CD14-positive monocyte (primary cell): ENCODE measurements at regions not wholly inside any gene's neighbourhood (a gene's known extent, or its start where the extent isn't known, plus 50 kb on each side); places are given as distances from the start of the nearest gene placed in this dataset.

Source experiments
- DNase-seq, 3 donors: peaks; one replicate each; pipeline ENCODE4 v3.0.0-alpha.2; 2011 to 2022
- H2AFZ ChIP-seq: 2 replicates; pipeline ENCODE4 v1.6.0; 2012; ENCODE audit warnings: mild to moderate bottlenecking, low read depth, low read length, inconsistent platforms; ENCODE audit not compliant: insufficient read depth, poor library complexity, severe bottlenecking
- H3K27ac ChIP-seq, 2 donors: 1 replicate in 1 of 2; 2 replicates in 1 of 2; pipeline ENCODE4 v1.5.1; 2012 to 2013; ENCODE audit warnings: low read length in 2 of 2, control low read depth in 1 of 2, inconsistent platforms in 1 of 2, low read depth in 1 of 2, mild to moderate bottlenecking in 1 of 2
- H3K27me3 ChIP-seq, 2 donors: one replicate each; pipeline versions ENCODE4 v1.6.0 to v1.6.1; 2011 to 2013; ENCODE audit warnings: low read length in 2 of 2; ENCODE audit not compliant: control insufficient read depth in 2 of 2, insufficient read depth in 2 of 2
- H3K36me3 ChIP-seq, 2 donors: replicated peaks in 1 of 2; 1 replicate in 1 of 2; 2 replicates in 1 of 2; pipeline versions ENCODE4 v1.5.1 to v1.6.1; 2012 to 2013; ENCODE audit warnings: low read length in 2 of 2, control low read depth in 1 of 2, inconsistent platforms in 1 of 2, mild to moderate bottlenecking in 1 of 2; ENCODE audit not compliant: insufficient read depth in 2 of 2, control insufficient read depth in 1 of 2
- H3K4me1 ChIP-seq, 2 donors: 1 replicate in 1 of 2; 2 replicates in 1 of 2; pipeline versions ENCODE4 v1.5.1 to v1.6.1; 2012 to 2013; ENCODE audit warnings: low read length in 2 of 2, control low read depth in 1 of 2, inconsistent platforms in 1 of 2, mild to moderate bottlenecking in 1 of 2, moderate library complexity in 1 of 2; ENCODE audit not compliant: insufficient read depth in 2 of 2, control insufficient read depth in 1 of 2
- H3K4me2 ChIP-seq: replicated peaks from 2 replicates; pipeline ENCODE3; 2012; ENCODE audit warnings: low read length, moderate library complexity, mild to moderate bottlenecking; ENCODE audit not compliant: poor library complexity, severe bottlenecking; ENCODE audit errors: extremely low read depth
- H3K4me3 ChIP-seq, 3 experiments: fragments of 200-600 bp in 1 of 3; sonication (generic) in 1 of 3; replicated peaks in 1 of 3; 1 replicate in 2 of 3; 2 replicates in 1 of 3; pipeline ENCODE4 v1.5.1; 2011 to 2013; ENCODE audit warnings: low read length in 3 of 3, mild to moderate bottlenecking in 3 of 3, control low read depth in 2 of 3, low read depth in 2 of 3, inconsistent platforms in 1 of 3, moderate library complexity in 1 of 3
- H3K79me2 ChIP-seq: 2 replicates; pipeline ENCODE4 v1.6.0; 2012; ENCODE audit warnings: mild to moderate bottlenecking, control low read depth, inconsistent platforms, low read length, moderate library complexity; ENCODE audit not compliant: insufficient read depth
- H3K9ac ChIP-seq: 2 replicates; pipeline ENCODE4 v1.6.0; 2017; ENCODE audit warnings: low read length, mild to moderate bottlenecking; ENCODE audit not compliant: insufficient read depth, poor library complexity, severe bottlenecking
- H3K9me3 ChIP-seq, 2 donors: replicated peaks in 1 of 2; 1 replicate in 1 of 2; 2 replicates in 1 of 2; pipeline versions ENCODE4 v1.5.1 to v1.6.1; 2012 to 2013; ENCODE audit warnings: low read length in 2 of 2, control low read depth in 1 of 2; ENCODE audit not compliant: control insufficient read depth in 1 of 2, insufficient read depth in 1 of 2
- H4K20me1 ChIP-seq: 2 replicates; pipeline ENCODE4 v1.6.0; 2012; ENCODE audit warnings: mild to moderate bottlenecking, low read length, control low read depth, moderate library complexity; ENCODE audit not compliant: insufficient read depth
- H3K27ac Mint-ChIP-seq, 7 donors: one replicate each; pipeline ENCODE4 v1.8.0; 2020; ENCODE audit warnings: mild to moderate bottlenecking in 7 of 7, mixed read lengths in 7 of 7, moderate library complexity in 6 of 7, inconsistent platforms in 2 of 7
- H3K27me3 Mint-ChIP-seq, 3 donors: one replicate each; pipeline ENCODE4 v1.8.0; 2021 to 2022; ENCODE audit warnings: low read depth in 3 of 3, mild to moderate bottlenecking in 3 of 3, mixed read lengths in 3 of 3, moderate library complexity in 3 of 3, inconsistent platforms in 1 of 3
- H3K36me3 Mint-ChIP-seq, 2 donors: one replicate each; pipeline ENCODE4 v1.8.0; 2020; ENCODE audit warnings: mixed read lengths in 2 of 2, inconsistent platforms in 1 of 2, mild to moderate bottlenecking in 1 of 2
- H3K4me1 Mint-ChIP-seq: one replicate; pipeline ENCODE4 v1.8.0; 2020; ENCODE audit warnings: mild to moderate bottlenecking, mixed read lengths
- H3K4me3 Mint-ChIP-seq, 2 donors: one replicate each; pipeline ENCODE4 v1.8.0; 2020; ENCODE audit warnings: mild to moderate bottlenecking in 2 of 2, mixed read lengths in 2 of 2, moderate library complexity in 1 of 2
- H3K9me3 Mint-ChIP-seq, 7 donors: one replicate each; pipeline ENCODE4 v1.8.0; 2020 to 2022; ENCODE audit warnings: mixed read lengths in 7 of 7, mild to moderate bottlenecking in 6 of 7, moderate library complexity in 6 of 7, inconsistent platforms in 2 of 7
- WGBS: methylation state at CpG from one replicate; pipeline ENCODE4 v1.1.5; 2013; ENCODE audit warnings: missing lambda C conversion rate; ENCODE audit not compliant: insufficient coverage; 5-methylcytosine and 5-hydroxymethylcytosine counted together
- intact Hi-C, 2 donors: fragments of 100-400 bp; cut with micrococcal nuclease; formaldehyde crosslinking; loops; one replicate each; pipeline versions ENCODE4 v1.15.0 to v1.15.1; 2023
- TF ChIP-seq, protein P1 (sequence below): fragments of 200-600 bp; IDR thresholded peaks from one replicate; pipeline ENCODE4 v1.8.0; 2022; ENCODE audit warnings: antibody characterized with exemption, mild to moderate bottlenecking

DNA sequence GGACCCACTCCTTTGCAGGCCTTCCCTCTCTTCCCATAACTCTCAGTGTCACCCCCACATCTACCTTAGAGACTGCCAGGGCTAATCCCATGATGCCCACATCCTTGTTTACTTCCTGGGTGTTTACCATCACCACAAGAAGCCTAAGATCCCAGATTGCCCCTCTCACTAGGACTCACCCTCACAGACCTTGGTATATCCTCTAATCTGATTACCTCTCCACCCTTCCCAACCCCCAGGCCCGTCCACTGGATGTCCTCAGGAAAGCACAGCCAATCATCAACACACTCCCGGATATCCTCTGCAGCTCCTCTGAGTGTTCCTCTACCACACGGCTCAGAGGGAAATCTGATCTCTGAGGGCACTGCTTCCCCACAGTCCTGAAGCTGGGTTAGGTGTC lies 91.0 kb downstream of the FOXD1 start:
- Histone ChIP-seq H3K36me3 (no peaks in the 10 kb centered on the region), H4K20me1 (no peaks in the 10 kb centered on the region), H3K27me3 (peaks cover 8 to 10% of the 10 kb centered on the region in 2 donors), H3K9me3 (peaks cover 0 to 5% of the 10 kb centered on the region in 2 donors), H3K4me3 (no peak overlapping the region), H2AFZ (no peak overlapping the region), H3K4me2 (no peak overlapping the region), H3K79me2 (no peaks in the 10 kb centered on the region), H3K27ac (no peak overlapping the region), H3K4me1 (no peaks in the 10 kb centered on the region), H3K9ac (no peak overlapping the region)
- no peak for DNase-seq
- H3K4me3 Mint-ChIP-seq: no peak overlapping the region
- peaks cover 1 to 19% (median 10%) of the 10 kb centered on the region in 7 donors for H3K9me3 Mint-ChIP-seq
- H3K4me1 Mint-ChIP-seq: peaks cover 7% of the 10 kb centered on the region
- intact Hi-C loops: no loop called here
- H3K27ac Mint-ChIP-seq: no peak overlapping the region
- TF ChIP-seq, protein P1, sequence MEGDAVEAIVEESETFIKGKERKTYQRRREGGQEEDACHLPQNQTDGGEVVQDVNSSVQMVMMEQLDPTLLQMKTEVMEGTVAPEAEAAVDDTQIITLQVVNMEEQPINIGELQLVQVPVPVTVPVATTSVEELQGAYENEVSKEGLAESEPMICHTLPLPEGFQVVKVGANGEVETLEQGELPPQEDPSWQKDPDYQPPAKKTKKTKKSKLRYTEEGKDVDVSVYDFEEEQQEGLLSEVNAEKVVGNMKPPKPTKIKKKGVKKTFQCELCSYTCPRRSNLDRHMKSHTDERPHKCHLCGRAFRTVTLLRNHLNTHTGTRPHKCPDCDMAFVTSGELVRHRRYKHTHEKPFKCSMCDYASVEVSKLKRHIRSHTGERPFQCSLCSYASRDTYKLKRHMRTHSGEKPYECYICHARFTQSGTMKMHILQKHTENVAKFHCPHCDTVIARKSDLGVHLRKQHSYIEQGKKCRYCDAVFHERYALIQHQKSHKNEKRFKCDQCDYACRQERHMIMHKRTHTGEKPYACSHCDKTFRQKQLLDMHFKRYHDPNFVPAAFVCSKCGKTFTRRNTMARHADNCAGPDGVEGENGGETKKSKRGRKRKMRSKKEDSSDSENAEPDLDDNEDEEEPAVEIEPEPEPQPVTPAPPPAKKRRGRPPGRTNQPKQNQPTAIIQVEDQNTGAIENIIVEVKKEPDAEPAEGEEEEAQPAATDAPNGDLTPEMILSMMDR: no peak
- no peaks in the 10 kb centered on the region for H3K36me3 Mint-ChIP-seq
- peaks cover 23 to 35% (median 24%) of the 10 kb centered on the region in 3 donors for H3K27me3 Mint-ChIP-seq
- WGBS: 56% methylated on average over 3 of the region's 3 CpGs

DNA sequence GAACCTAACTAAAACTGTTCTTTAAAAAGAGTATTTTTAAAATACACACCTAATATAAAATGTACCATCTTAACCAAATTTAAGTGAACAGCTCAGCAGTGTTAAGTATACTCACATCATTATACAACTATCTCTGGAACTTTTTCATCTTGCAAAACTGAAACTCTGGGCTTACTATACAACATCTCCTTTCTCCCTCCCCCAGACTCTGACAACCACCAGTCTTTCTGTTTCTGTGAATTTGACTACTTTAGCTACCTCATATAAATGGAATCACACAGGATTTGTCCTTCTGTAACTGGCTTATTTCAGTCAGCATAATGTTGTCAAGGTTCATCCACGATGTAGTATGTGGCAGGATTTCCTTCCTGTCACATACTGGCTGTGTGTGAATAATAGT lies 93.5 kb downstream of the FOXD1 start:
- H3K9ac ChIP-seq: no peak overlapping the region
- H3K27me3 ChIP-seq: peaks cover 5 to 10% of the 10 kb centered on the region in 2 donors
- TF ChIP-seq, protein P1: no peak
- H3K9me3 ChIP-seq: peaks cover 8 to 22% of the 10 kb centered on the region in 2 donors
- WGBS: no CpG with 5 or more reads among the region's 1 CpG
- H3K27ac ChIP-seq: no peak overlapping the region
- no peak overlapping the region for H3K4me3 ChIP-seq
- peaks cover 10% of the 10 kb centered on the region for H3K4me1 Mint-ChIP-seq
- peaks cover 10 to 33% (median 18%) of the 10 kb centered on the region in 7 donors for H3K9me3 Mint-ChIP-seq
- no peak overlapping the region for H3K4me2 ChIP-seq
- no peaks in the 10 kb centered on the region for H3K36me3 Mint-ChIP-seq
- H3K4me1 ChIP-seq: peaks cover 0 to 3% of the 10 kb centered on the region in 2 donors
- DNase-seq: no peak
- H3K36me3 ChIP-seq: no peaks in the 10 kb centered on the region
- H4K20me1 ChIP-seq: no peaks in the 10 kb centered on the region
- intact Hi-C loops: no loop called here
- no peaks in the 10 kb centered on the region for H3K79me2 ChIP-seq
- no peak overlapping the region for H3K4me3 Mint-ChIP-seq
- H3K27ac Mint-ChIP-seq: no peak overlapping the region
- peaks cover 14 to 24% (median 19%) of the 10 kb centered on the region in 3 donors for H3K27me3 Mint-ChIP-seq
- H2AFZ ChIP-seq: no peak overlapping the region
